ENCODE measurements at regions not wholly inside any gene's neighbourhood (a gene's known extent, or its start where the extent isn't known, plus 50 kb on each side); places are given as distances from the start of the nearest gene placed in this dataset.

DNA sequence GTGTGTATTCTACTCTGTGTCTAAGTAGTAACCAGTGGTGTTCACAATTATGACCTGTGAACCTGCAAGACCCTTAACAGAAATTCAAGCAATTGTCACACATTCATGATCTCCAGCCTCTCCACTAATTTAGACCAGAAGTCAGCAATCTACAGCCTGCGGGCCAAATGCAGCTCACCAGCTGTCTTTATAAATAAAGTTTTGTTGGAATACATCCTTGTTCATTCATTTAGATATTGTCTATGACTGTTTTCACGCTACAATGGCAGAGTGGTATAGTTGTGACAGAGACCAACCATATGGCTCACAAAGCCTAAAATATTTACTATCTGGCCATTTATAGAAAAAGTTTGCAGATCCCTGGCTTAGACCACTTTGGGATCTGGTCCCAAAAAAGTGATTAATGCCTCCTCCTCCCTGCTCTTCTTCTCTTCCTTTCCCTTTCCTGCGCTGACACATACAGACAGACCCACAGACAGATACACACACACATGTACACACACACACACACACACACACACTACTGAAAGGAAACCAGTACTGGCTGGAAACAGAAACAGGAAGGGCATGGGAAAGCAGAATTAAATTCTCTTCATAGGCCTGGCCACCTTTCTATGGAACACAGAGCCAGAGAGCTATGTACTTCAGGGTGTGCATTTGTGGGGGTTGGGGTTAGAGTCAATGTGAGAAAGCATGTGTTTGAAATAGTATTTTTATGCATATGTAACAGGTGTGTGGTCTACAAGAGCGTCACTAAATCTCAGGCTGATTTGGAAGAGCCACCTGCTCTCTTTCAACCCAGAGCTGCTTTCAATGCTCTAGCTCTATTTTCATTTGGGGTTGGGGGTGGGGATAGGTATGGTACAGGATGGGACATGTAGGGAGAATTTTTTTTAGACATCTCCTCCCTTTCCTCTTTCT lies 49.7 kb upstream of the TMEM164 start:
- ATAC-seq (ENCODE audit: poor library complexity), result peak; percentile 29
- intact Hi-C loops (cut with DNase I), result no loop called here

More for the DNA sequence above, 49.7 kb upstream of the TMEM164 start:
- DNase-seq, result no peak
